ENCODE measurements at regions not wholly inside any gene's neighbourhood (a gene's known extent, or its start where the extent isn't known, plus 50 kb on each side); places are given as distances from the start of the nearest gene placed in this dataset.
"Not testable (repeated sequence)": the region's sequence is repeated elsewhere in the genome, so short reads cannot be mapped to it uniquely, and the experiment has no call there.

DNA sequence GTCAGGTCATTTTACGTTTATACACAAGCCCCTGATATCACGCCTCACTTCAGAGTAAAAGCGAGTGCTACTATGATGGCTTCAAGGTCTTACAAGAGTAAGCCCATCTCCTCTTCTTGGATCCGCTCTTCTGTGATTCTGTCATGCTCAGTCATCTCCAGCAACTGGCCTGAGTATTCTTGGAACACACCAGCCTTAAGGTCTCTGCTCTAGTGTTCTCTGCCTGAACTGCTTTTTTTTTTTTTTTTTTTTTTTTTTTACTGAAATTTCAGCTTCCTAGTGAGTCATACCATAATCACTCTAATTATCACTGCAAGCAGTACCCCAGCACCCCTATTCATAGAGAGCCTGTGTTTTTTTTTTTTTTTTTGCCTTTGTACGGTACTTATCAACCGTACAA is 1228.9 kb downstream of the CNTNAP5 start:
- DNase-seq (ENCODE audit: low spot score): no peak
- Histone ChIP-seq H3K27me3 (replicated peaks; ENCODE audit: insufficient read depth, low read depth, low read length, poor library complexity) (no peaks in the 10 kb centered on the region), H3K4me3 (ENCODE audit: low read depth, low read length, poor library complexity, severe bottlenecking) (no peak overlapping the region), H3K36me3 (ENCODE audit: insufficient read depth, low read length, poor library complexity, severe bottlenecking) (no peaks in the 10 kb centered on the region), H3K4me1 (ENCODE audit: insufficient read depth, low read length, poor library complexity, severe bottlenecking) (no peaks in the 10 kb centered on the region), H3K27ac (ENCODE audit: low read depth, low read length, poor library complexity, severe bottlenecking) (no peak overlapping the region), H3K9me3 (ENCODE audit: low read depth, low read length, poor library complexity, severe bottlenecking) (peaks cover 7% of the 10 kb centered on the region)
- ChIA-PET CTCF (interaction anchor here (0.6 kb wide), 1 partner anchor 1274 kb away, joined by 11 read pairs; no protein-coding TSS in a partner anchor), POLR2A (ENCODE audit: low non-redundant PET) (no interaction called here)
- intact Hi-C loops (cut with micrococcal nuclease; ENCODE audit: unreplicated experiment): no loop called here
- BruUV-seq (replicated peaks): no TSS peak
- TF ChIP-seq, protein P1, sequence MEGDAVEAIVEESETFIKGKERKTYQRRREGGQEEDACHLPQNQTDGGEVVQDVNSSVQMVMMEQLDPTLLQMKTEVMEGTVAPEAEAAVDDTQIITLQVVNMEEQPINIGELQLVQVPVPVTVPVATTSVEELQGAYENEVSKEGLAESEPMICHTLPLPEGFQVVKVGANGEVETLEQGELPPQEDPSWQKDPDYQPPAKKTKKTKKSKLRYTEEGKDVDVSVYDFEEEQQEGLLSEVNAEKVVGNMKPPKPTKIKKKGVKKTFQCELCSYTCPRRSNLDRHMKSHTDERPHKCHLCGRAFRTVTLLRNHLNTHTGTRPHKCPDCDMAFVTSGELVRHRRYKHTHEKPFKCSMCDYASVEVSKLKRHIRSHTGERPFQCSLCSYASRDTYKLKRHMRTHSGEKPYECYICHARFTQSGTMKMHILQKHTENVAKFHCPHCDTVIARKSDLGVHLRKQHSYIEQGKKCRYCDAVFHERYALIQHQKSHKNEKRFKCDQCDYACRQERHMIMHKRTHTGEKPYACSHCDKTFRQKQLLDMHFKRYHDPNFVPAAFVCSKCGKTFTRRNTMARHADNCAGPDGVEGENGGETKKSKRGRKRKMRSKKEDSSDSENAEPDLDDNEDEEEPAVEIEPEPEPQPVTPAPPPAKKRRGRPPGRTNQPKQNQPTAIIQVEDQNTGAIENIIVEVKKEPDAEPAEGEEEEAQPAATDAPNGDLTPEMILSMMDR (conservative IDR thresholded peaks at IDR 0.05; ENCODE audit: low read depth, low read length): no peak
- no peak for TF ChIP-seq EZH2 (IDR thresholded peaks at IDR 0.05; ENCODE audit: borderline replicate concordance, low read depth, low read length, poor library complexity, severe bottlenecking)

DNA sequence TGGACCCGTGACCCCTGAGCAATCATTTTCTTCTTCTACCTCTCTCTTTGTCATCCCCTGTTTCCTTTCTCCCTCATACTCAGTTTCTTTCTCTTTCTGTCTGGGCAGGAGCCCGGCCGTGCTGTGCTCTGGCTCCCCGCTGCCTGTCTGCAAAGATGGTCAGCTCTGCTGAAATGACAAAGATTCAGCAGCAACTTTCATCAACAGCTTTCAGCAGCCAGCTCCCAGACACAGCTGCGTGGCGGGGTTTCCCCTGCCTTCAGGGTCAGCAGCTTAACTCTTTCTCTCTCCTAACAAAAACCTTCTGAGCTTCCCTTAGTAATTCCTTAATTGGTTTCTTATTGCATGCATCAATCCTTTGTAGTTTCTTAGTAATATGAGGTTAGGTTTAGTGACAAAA is 1234.4 kb downstream of the CNTNAP5 start:
- ChIA-PET POLR2A (ENCODE audit: low non-redundant PET) (no interaction called here), CTCF (no interaction called here)
- intact Hi-C loops (cut with micrococcal nuclease; ENCODE audit: unreplicated experiment): no loop called here
- no peaks in the 10 kb centered on the region for H3K4me1 ChIP-seq (ENCODE audit: insufficient read depth, low read length, poor library complexity, severe bottlenecking)
- no peak for DNase-seq (ENCODE audit: low spot score)
- no peaks in the 10 kb centered on the region for H3K9me3 ChIP-seq (ENCODE audit: low read depth, low read length, poor library complexity, severe bottlenecking)
- no peaks in the 10 kb centered on the region for H3K36me3 ChIP-seq (ENCODE audit: insufficient read depth, low read length, poor library complexity, severe bottlenecking)
- no TSS peak for BruUV-seq (replicated peaks)
- H3K27me3 ChIP-seq (replicated peaks; ENCODE audit: insufficient read depth, low read depth, low read length, poor library complexity): no peaks in the 10 kb centered on the region
- H3K27ac ChIP-seq (ENCODE audit: low read depth, low read length, poor library complexity, severe bottlenecking): no peak overlapping the region
- H3K4me3 ChIP-seq (ENCODE audit: low read depth, low read length, poor library complexity, severe bottlenecking): no peak overlapping the region
- TF ChIP-seq, protein P1 (conservative IDR thresholded peaks at IDR 0.05; ENCODE audit: low read depth, low read length): no peak

DNA sequence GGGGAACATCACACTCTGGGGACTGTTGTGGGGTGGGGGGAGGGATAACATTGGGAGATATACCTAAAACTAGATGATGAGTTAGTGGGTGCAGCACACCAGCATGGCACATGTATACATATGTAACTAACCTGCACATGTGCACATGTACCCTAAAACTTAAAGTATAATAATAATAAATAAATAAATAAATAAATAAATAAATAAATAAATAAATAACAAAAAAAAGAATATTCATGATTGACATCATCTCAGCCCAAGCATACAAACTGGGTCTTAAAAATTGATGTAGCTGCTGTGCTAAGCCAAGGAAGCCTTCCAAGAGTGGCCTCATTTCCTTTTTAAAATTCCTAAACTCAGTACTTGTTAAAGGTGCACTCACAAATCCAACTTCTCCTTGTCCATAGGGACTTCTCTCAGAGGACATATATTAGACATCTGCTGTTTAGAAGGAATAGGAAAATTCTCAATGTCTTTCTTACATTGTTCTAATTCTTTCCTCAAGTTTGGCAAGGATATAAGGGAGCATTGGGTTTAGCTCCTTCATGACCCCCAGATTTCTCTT is 1235.4 kb downstream of the CNTNAP5 start:
- H3K4me1 ChIP-seq (ENCODE audit: insufficient read depth, low read length, poor library complexity, severe bottlenecking); H3K9me3 ChIP-seq (ENCODE audit: low read depth, low read length, poor library complexity, severe bottlenecking); intact Hi-C loops (cut with micrococcal nuclease; ENCODE audit: unreplicated experiment); H3K27me3 ChIP-seq (replicated peaks; ENCODE audit: insufficient read depth, low read depth, low read length, poor library complexity); H3K27ac ChIP-seq (ENCODE audit: low read depth, low read length, poor library complexity, severe bottlenecking); H3K4me3 ChIP-seq (ENCODE audit: low read depth, low read length, poor library complexity, severe bottlenecking); BruUV-seq (replicated peaks); CTCF ChIA-PET; H3K36me3 ChIP-seq (ENCODE audit: insufficient read depth, low read length, poor library complexity, severe bottlenecking); DNase-seq (ENCODE audit: low spot score); POLR2A ChIA-PET (ENCODE audit: low non-redundant PET): not testable (repeated sequence)

DNA sequence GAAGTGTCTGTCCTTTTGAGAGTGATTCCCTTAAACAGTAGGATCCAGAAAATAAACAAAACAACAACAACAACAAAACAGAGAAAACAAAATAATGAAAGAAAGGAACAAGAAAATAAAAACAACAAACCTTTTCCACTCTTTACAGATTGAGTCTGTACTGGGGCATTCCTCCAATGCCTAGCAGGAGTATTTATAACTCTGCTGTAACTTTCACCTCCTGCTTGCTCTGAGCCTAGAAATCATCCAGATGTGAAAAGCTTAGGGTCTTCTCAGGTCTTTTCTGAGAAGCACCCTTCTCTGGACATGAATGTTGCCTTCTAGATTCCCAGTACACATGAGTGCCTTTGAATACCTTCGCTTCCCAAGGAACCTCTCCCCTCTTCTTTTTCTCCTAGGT is 1239.4 kb downstream of the CNTNAP5 start:
- intact Hi-C loops (cut with micrococcal nuclease; ENCODE audit: unreplicated experiment): no loop called here
- BruUV-seq (replicated peaks): no TSS peak
- TF ChIP-seq, protein P1 (conservative IDR thresholded peaks at IDR 0.05; ENCODE audit: low read depth, low read length): no peak
- no peak for TF ChIP-seq EZH2 (IDR thresholded peaks at IDR 0.05; ENCODE audit: borderline replicate concordance, low read depth, low read length, poor library complexity, severe bottlenecking)
- Histone ChIP-seq H3K4me1 (ENCODE audit: insufficient read depth, low read length, poor library complexity, severe bottlenecking) (no peaks in the 10 kb centered on the region), H3K4me3 (ENCODE audit: low read depth, low read length, poor library complexity, severe bottlenecking) (no peak overlapping the region), H3K27ac (ENCODE audit: low read depth, low read length, poor library complexity, severe bottlenecking) (no peak overlapping the region), H3K9me3 (ENCODE audit: low read depth, low read length, poor library complexity, severe bottlenecking) (no peaks in the 10 kb centered on the region), H3K36me3 (ENCODE audit: insufficient read depth, low read length, poor library complexity, severe bottlenecking) (no peaks in the 10 kb centered on the region), H3K27me3 (replicated peaks; ENCODE audit: insufficient read depth, low read depth, low read length, poor library complexity) (no peaks in the 10 kb centered on the region)
- CTCF ChIA-PET: no interaction called here
- no peak for DNase-seq (ENCODE audit: low spot score)
- POLR2A ChIA-PET (ENCODE audit: low non-redundant PET): no interaction called here
